NCI-H2196 (cell line): ENCODE measurements at regions not wholly inside any gene's neighbourhood (a gene's known extent, or its start where the extent isn't known, plus 50 kb on each side); places are given as distances from the start of the nearest gene placed in this dataset.
"Not testable (repeated sequence)": the region's sequence is repeated elsewhere in the genome, so short reads cannot be mapped to it uniquely, and the experiment has no call there.

Source experiments
- DNase-seq: peaks from one replicate; lab custom pipeline; 2025; ENCODE audit not compliant: unreplicated experiment; lab: John Stamatoyannopoulos, UW

GRCh38 chr13:69649063-69649392 is 458.6 kb upstream of the ATXN8OS start:
- no peak for DNase-seq

- DNase-seq: no peak
These were observed 459.1 kb upstream of the ATXN8OS start for GRCh38 chr13:69648340-69649062.

GRCh38 chr13:69644447-69644846 is 463.2 kb upstream of the ATXN8OS start:
- DNase-seq: no peak

GRCh38 chr13:69641773-69642172 is 465.9 kb upstream of the ATXN8OS start:
- no peak for DNase-seq

- no peak for DNase-seq
These were observed 474.6 kb upstream of the ATXN8OS start for GRCh38 chr13:69633044-69633443.

- DNase-seq: no peak
These were observed 483.7 kb upstream of the ATXN8OS start for GRCh38 chr13:69623973-69624372.

GRCh38 chr13:69619651-69620050 is 488.0 kb upstream of the ATXN8OS start:
- DNase-seq: no peak

- no peak for DNase-seq
These were observed 488.8 kb upstream of the ATXN8OS start for GRCh38 chr13:69618838-69619237.

GRCh38 chr13:69618393-69618792 is 489.2 kb upstream of the ATXN8OS start:
- no peak for DNase-seq

- DNase-seq: no peak
These were observed 490.0 kb upstream of the ATXN8OS start for GRCh38 chr13:69617587-69617986.

- no peak for DNase-seq
These were observed 491.2 kb upstream of the ATXN8OS start for GRCh38 chr13:69616396-69616795.

- not testable (repeated sequence) for DNase-seq
These were observed 492.6 kb upstream of the ATXN8OS start for GRCh38 chr13:69615055-69615454.

- DNase-seq: no peak
These were observed 502.9 kb upstream of the ATXN8OS start for GRCh38 chr13:69604698-69605097.

GRCh38 chr13:69603144-69603853 is 504.3 kb upstream of the ATXN8OS start:
- DNase-seq: no peak

- no peak for DNase-seq
These were observed 506.0 kb upstream of the ATXN8OS start for GRCh38 chr13:69601661-69602060.

- DNase-seq: no peak
These were observed 506.8 kb upstream of the ATXN8OS start for GRCh38 chr13:69600811-69601210.

GRCh38 chr13:69597088-69597487 is 510.5 kb upstream of the ATXN8OS start:
- no peak for DNase-seq

GRCh38 chr13:69595181-69595580 is 512.4 kb upstream of the ATXN8OS start:
- DNase-seq: no peak

GRCh38 chr13:69591437-69591836 is 516.2 kb upstream of the ATXN8OS start:
- no peak for DNase-seq

- no peak for DNase-seq
These were observed 517.9 kb upstream of the ATXN8OS start for GRCh38 chr13:69589531-69590235.

GRCh38 chr13:69585656-69586055 is 522.0 kb upstream of the ATXN8OS start:
- DNase-seq: no peak

GRCh38 chr13:69580255-69580654 is 527.4 kb upstream of the ATXN8OS start:
- no peak for DNase-seq
